ENCODE measurements at regions not wholly inside any gene's neighbourhood (a gene's known extent, or its start where the extent isn't known, plus 50 kb on each side); places are given as distances from the start of the nearest gene placed in this dataset.

GRCh38 chr3:76370749-76371520 is 585.6 kb upstream of the ZNF717 start:
- POLR2A ChIA-PET = no interaction called here
- intact Hi-C loops (cut with micrococcal nuclease; ENCODE audit: unreplicated experiment) = no loop called here
- H3K79me2 ChIP-seq (ENCODE audit: insufficient read depth, low read depth, low read length) = no peaks in the 10 kb centered on the region
- no peaks in the 10 kb centered on the region for H3K9me2 ChIP-seq (ENCODE audit: insufficient read depth, low read length)
- no peaks in the 10 kb centered on the region for H3K9me3 ChIP-seq (ENCODE audit: low read length)
- DNase-seq (ENCODE audit: low spot score) = no peak
- no peaks in the 10 kb centered on the region for H3K4me1 ChIP-seq (ENCODE audit: insufficient read depth, low read length, poor library complexity, severe bottlenecking)
- H3K36me3 ChIP-seq (ENCODE audit: insufficient read depth, low read length) = no peaks in the 10 kb centered on the region
- no peaks in the 10 kb centered on the region for H4K20me1 ChIP-seq (ENCODE audit: insufficient read depth, low read length)
- H3K4me2 ChIP-seq (ENCODE audit: low read length) = no peak overlapping the region
- no peak overlapping the region for H2AFZ ChIP-seq (ENCODE audit: low read length)
- BruUV-seq (replicated peaks) = no TSS peak
- CTCF ChIA-PET (ENCODE audit: unreplicated experiment) = no interaction called here
- no peak overlapping the region for H3K4me3 ChIP-seq (ENCODE audit: low read depth, low read length, poor library complexity, severe bottlenecking)
- H3K27ac ChIP-seq (ENCODE audit: low read depth, low read length, poor library complexity, severe bottlenecking) = no peak overlapping the region
- no peak for TF ChIP-seq EZH2phosphoT487 (IDR thresholded peaks at IDR 0.05; ENCODE audit: borderline replicate concordance, low read depth, low read length)
- TF ChIP-seq, protein P1, sequence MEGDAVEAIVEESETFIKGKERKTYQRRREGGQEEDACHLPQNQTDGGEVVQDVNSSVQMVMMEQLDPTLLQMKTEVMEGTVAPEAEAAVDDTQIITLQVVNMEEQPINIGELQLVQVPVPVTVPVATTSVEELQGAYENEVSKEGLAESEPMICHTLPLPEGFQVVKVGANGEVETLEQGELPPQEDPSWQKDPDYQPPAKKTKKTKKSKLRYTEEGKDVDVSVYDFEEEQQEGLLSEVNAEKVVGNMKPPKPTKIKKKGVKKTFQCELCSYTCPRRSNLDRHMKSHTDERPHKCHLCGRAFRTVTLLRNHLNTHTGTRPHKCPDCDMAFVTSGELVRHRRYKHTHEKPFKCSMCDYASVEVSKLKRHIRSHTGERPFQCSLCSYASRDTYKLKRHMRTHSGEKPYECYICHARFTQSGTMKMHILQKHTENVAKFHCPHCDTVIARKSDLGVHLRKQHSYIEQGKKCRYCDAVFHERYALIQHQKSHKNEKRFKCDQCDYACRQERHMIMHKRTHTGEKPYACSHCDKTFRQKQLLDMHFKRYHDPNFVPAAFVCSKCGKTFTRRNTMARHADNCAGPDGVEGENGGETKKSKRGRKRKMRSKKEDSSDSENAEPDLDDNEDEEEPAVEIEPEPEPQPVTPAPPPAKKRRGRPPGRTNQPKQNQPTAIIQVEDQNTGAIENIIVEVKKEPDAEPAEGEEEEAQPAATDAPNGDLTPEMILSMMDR (conservative IDR thresholded peaks at IDR 0.05; ENCODE audit: low read length) = no peak

GRCh38 chr3:76372497-76372896 is 587.1 kb upstream of the ZNF717 start:
- DNase-seq (ENCODE audit: low spot score) = no peak
- H2AFZ ChIP-seq (ENCODE audit: low read length) = no peak overlapping the region
- no peaks in the 10 kb centered on the region for H3K4me1 ChIP-seq (ENCODE audit: insufficient read depth, low read length, poor library complexity, severe bottlenecking)
- ChIA-PET CTCF (ENCODE audit: unreplicated experiment) (no interaction called here), POLR2A (interaction anchor here (0.6 kb wide), 1 partner anchor 146 kb away, joined by 4 read pairs; no protein-coding TSS in a partner anchor)
- BruUV-seq (replicated peaks) = no TSS peak
- H3K4me2 ChIP-seq (ENCODE audit: low read length) = no peak overlapping the region
- H3K27ac ChIP-seq (ENCODE audit: low read depth, low read length, poor library complexity, severe bottlenecking) = no peak overlapping the region
- H3K79me2 ChIP-seq (ENCODE audit: insufficient read depth, low read depth, low read length) = no peaks in the 10 kb centered on the region
- intact Hi-C loops (cut with micrococcal nuclease; ENCODE audit: unreplicated experiment) = no loop called here
- H3K9me3 ChIP-seq (ENCODE audit: low read length) = no peaks in the 10 kb centered on the region
- no peaks in the 10 kb centered on the region for H3K36me3 ChIP-seq (ENCODE audit: insufficient read depth, low read length)
- TF ChIP-seq, protein P1 (conservative IDR thresholded peaks at IDR 0.05; ENCODE audit: low read length) = no peak
- no peak for TF ChIP-seq EZH2phosphoT487 (IDR thresholded peaks at IDR 0.05; ENCODE audit: borderline replicate concordance, low read depth, low read length)
- H3K9me2 ChIP-seq (ENCODE audit: insufficient read depth, low read length) = no peaks in the 10 kb centered on the region
- H3K4me3 ChIP-seq (ENCODE audit: low read depth, low read length, poor library complexity, severe bottlenecking) = no peak overlapping the region
- no peaks in the 10 kb centered on the region for H4K20me1 ChIP-seq (ENCODE audit: insufficient read depth, low read length)

DNA sequence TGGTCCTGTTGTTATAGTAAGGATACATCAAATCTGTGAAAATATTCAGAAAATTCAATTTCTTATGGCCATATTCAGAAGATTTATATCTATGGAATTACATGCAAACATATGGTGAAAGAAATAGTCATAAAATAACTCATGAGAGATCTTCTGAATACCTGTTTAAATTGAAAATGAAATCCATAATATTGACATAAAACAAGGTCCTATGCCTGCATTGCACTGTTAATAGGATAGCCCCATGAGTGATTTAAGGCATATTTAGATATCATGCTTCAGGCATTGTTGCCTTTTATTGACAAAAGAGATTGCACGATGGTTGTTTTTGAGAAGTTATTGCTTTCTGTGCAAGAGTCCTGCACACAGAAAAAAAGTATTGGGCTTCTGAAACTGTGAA is 591.7 kb upstream of the ZNF717 start:
- Histone ChIP-seq H3K27ac (ENCODE audit: low read depth, low read length, poor library complexity, severe bottlenecking) (no peak overlapping the region), H3K9me2 (ENCODE audit: insufficient read depth, low read length) (no peaks in the 10 kb centered on the region), H3K4me2 (ENCODE audit: low read length) (no peak overlapping the region), H3K4me1 (ENCODE audit: insufficient read depth, low read length, poor library complexity, severe bottlenecking) (no peaks in the 10 kb centered on the region), H4K20me1 (ENCODE audit: insufficient read depth, low read length) (no peaks in the 10 kb centered on the region), H3K9me3 (ENCODE audit: low read length) (no peaks in the 10 kb centered on the region), H2AFZ (ENCODE audit: low read length) (no peak overlapping the region), H3K79me2 (ENCODE audit: insufficient read depth, low read depth, low read length) (no peaks in the 10 kb centered on the region), H3K36me3 (ENCODE audit: insufficient read depth, low read length) (no peaks in the 10 kb centered on the region), H3K4me3 (ENCODE audit: low read depth, low read length, poor library complexity, severe bottlenecking) (no peak overlapping the region)
- no TSS peak for BruUV-seq (replicated peaks)
- DNase-seq (ENCODE audit: low spot score) = no peak
- TF ChIP-seq, protein P1 (conservative IDR thresholded peaks at IDR 0.05; ENCODE audit: low read length) = no peak
- ChIA-PET POLR2A (interaction anchor here (0.8 kb wide), 1 partner anchor 34 kb away, joined by 3 read pairs; no protein-coding TSS in a partner anchor), CTCF (ENCODE audit: unreplicated experiment) (no interaction called here)
- intact Hi-C loops (cut with micrococcal nuclease; ENCODE audit: unreplicated experiment) = no loop called here
